Renal cortical epithelial cell (primary cell): ENCODE measurements at regions not wholly inside any gene's neighbourhood (a gene's known extent, or its start where the extent isn't known, plus 50 kb on each side); places are given as distances from the start of the nearest gene placed in this dataset.

Experiments
- DNase-seq: peaks from one replicate; pipeline ENCODE4 v3.0.0-alpha.2; 2011; ENCODE audit warnings: low read depth

GRCh38 chr3:96106701-96107100 lies 707.7 kb upstream of the EPHA6 start:
- no peak for DNase-seq
